Heart left ventricle (tissue), 13 donors: ENCODE measurements at regions not wholly inside any gene's neighbourhood (a gene's known extent, or its start where the extent isn't known, plus 50 kb on each side); places are given as distances from the start of the nearest gene placed in this dataset.

ENCODE experiments used
- CTCF ChIP-seq, 12 donors: fragments of 200-600 bp; sonication (generic) in 4 of 12; IDR thresholded peaks; one replicate each; pipeline versions ENCODE4 v1.5.0 to v1.8.0; 2018 to 2022; ENCODE audit warnings: antibody characterized with exemption in 12 of 12, mild to moderate bottlenecking in 5 of 12
- POLR2A ChIP-seq, 2 donors: fragments of 450-650 bp; IDR thresholded peaks; one replicate each; pipeline ENCODE4 v1.6.1; 2017; ENCODE audit warnings: antibody characterized with exemption in 2 of 2, mild to moderate bottlenecking in 2 of 2, moderate library complexity in 2 of 2
- donor health status: ischemic (EF 13 %, LVEDD 7.1; RV severe dilation, severe dysfunction).
- donor health status: DM: no; HTN: yes; CAD: no.
- donor health status: DM: no; HTN: no; CAD: no.
- donor health status: ischemic (EF 25% LVEDD 6.9; RV normal size, moderate dysfunction).
- donor health status: ischemic (EF 25% LVEDD 5.7; RV mildly dilated, moderate dysfunction).
- donor health status: ischemic (EF 35%, LVEDD 5.7; RV mildly dilated, moderate dysfunction).
- donor health status: nonischemic (EF 11% LVEDD 7.7; RV severe dilation, severe dysfunction).
- donor health status: DM: yes; HTN: yes; CAD: no.
- donor health status: PGD.
- donor health status: ischemic (EF 29% LVEDD 5.4; RV normal size, mild dysfunction).
- donor health status: nonischemic (EF 23%, LVEDD 6.1; RV moderate dilation, normal function).

GRCh38 chr3:19711160-19711782, 222.7 kb downstream of the EFHB start:
- no peak for TF ChIP-seq POLR2A (IDR thresholded peaks at IDR 0.05)
- TF ChIP-seq CTCF (IDR thresholded peaks at IDR 0.05), result no peak
